GM06990 (cell line): ENCODE measurements at regions not wholly inside any gene's neighbourhood (a gene's known extent, or its start where the extent isn't known, plus 50 kb on each side); places are given as distances from the start of the nearest gene placed in this dataset.

ENCODE experiments used
- DNase-seq: peaks from one replicate; pipeline ENCODE4 v3.0.0-alpha.2; 2011; ENCODE audit not compliant: insufficient read length; ENCODE audit errors: extremely low read depth
- H3K27me3 ChIP-seq: replicated peaks from 2 replicates; pipeline ENCODE4 v1.6.0; 2011; ENCODE audit warnings: low read length; ENCODE audit not compliant: control insufficient read depth, insufficient read depth
- H3K36me3 ChIP-seq: 2 replicates; pipeline ENCODE4 v1.5.1; 2011; ENCODE audit warnings: low read length; ENCODE audit not compliant: control insufficient read depth, insufficient read depth
- H3K4me3 ChIP-seq: replicated peaks from 2 replicates; pipeline ENCODE4 v1.5.1; 2011; ENCODE audit warnings: low read depth, mild to moderate bottlenecking, control low read depth, low read length
- CTCF ChIP-seq: IDR thresholded peaks from 2 replicates; pipeline ENCODE4 v1.5.1; 2011; ENCODE audit warnings: low read length, control low read depth, mild to moderate bottlenecking, inconsistent platforms; ENCODE audit not compliant: insufficient read depth, poor library complexity, severe bottlenecking

- no peaks in the 10 kb centered on the region for H3K36me3 ChIP-seq
- H3K4me3 ChIP-seq = no peak overlapping the region
- H3K27me3 ChIP-seq = no peaks in the 10 kb centered on the region
- no peak for DNase-seq
- TF ChIP-seq CTCF = no peak
Measured at GRCh38 chr20:60952861-60953260, 299.2 kb upstream of the CDH4 start.

GRCh38 chr20:60953321-60953720 lies 298.7 kb upstream of the CDH4 start:
- no peak for TF ChIP-seq CTCF
- no peaks in the 10 kb centered on the region for H3K27me3 ChIP-seq
- no peak overlapping the region for H3K4me3 ChIP-seq
- no peak for DNase-seq
- no peaks in the 10 kb centered on the region for H3K36me3 ChIP-seq

- H3K36me3 ChIP-seq = no peaks in the 10 kb centered on the region
- H3K27me3 ChIP-seq = no peaks in the 10 kb centered on the region
- H3K4me3 ChIP-seq = no peak overlapping the region
- no peak for DNase-seq
- no peak for TF ChIP-seq CTCF
Measured at GRCh38 chr20:60955706-60956105, 296.4 kb upstream of the CDH4 start.

GRCh38 chr20:60956194-60956593 lies 295.9 kb upstream of the CDH4 start:
- Histone ChIP-seq H3K36me3 (no peaks in the 10 kb centered on the region), H3K4me3 (no peak overlapping the region), H3K27me3 (no peaks in the 10 kb centered on the region)
- no peak for DNase-seq
- no peak for TF ChIP-seq CTCF

- no peaks in the 10 kb centered on the region for H3K36me3 ChIP-seq
- DNase-seq = no peak
- no peak for TF ChIP-seq CTCF
- H3K4me3 ChIP-seq = no peak overlapping the region
- no peaks in the 10 kb centered on the region for H3K27me3 ChIP-seq
Measured at GRCh38 chr20:60957621-60958020, 294.4 kb upstream of the CDH4 start.

- DNase-seq = no peak
- no peaks in the 10 kb centered on the region for H3K27me3 ChIP-seq
- TF ChIP-seq CTCF = no peak
- H3K36me3 ChIP-seq = no peaks in the 10 kb centered on the region
- no peak overlapping the region for H3K4me3 ChIP-seq
Measured at GRCh38 chr20:60959971-60960370, 292.1 kb upstream of the CDH4 start.
